K562 (cell line): ENCODE measurements at regions not wholly inside any gene's neighbourhood (a gene's known extent, or its start where the extent isn't known, plus 50 kb on each side); places are given as distances from the start of the nearest gene placed in this dataset.

Experiments
- ATAC-seq: fragments of 200-7000 bp; cut with Tn5 transposase; 3 replicates; pipeline ENCODE4 v1.9.1; 2020; ENCODE audit warnings: moderate library complexity
- BruUV-seq: library from RNA; stranded (reverse); fragments of 400-500 nt; replicated peaks from 2 replicates; lab custom pipeline; 2021; lab: Mats Ljungman, UMichigan
- CTCF ChIA-PET: fragments of 300-600 bp; formaldehyde crosslinking; extraction: SDS; loops from one replicate; lab custom pipeline; 2021; ENCODE audit warnings: low intra/inter-chr PET ratio; lab: Yijun Ruan, JAX
- POLR2A ChIA-PET: fragments of 300-600, 350-650 bp; sonication (Branson Sonifier 250); formaldehyde crosslinking; extraction: SDS; loops from one replicate; lab custom pipeline; 2021; ENCODE audit warnings: antibody characterized with exemption, inconsistent platforms; lab: Yijun Ruan, JAX
- DNase-seq, 4 experiments: peaks; one replicate each; pipeline versions ENCODE4 v3.0.0 to v3.0.0-alpha.2; 2011 to 2018; ENCODE audit warnings: low spot score in 3 of 4, mixed read lengths in 3 of 4; ENCODE audit errors: extremely low read depth in 1 of 4
- FAIRE-seq: peaks from 2 replicates; lab custom pipeline; 2011; peaks lifted over from hg19 to GRCh38; lab: Jason Lieb, UNC
- H2AFZ ChIP-seq: 2 replicates; pipeline ENCODE4 v1.6.0; 2011; ENCODE audit warnings: low read depth, low read length, control low read depth, inconsistent platforms
- H3K27ac ChIP-seq: fragments of 200-600 bp; 3 replicates; pipeline ENCODE4 v1.8.0; 2011; ENCODE audit warnings: low read depth, mild to moderate bottlenecking, control low read depth, inconsistent platforms, low read length, moderate library complexity, mixed read lengths; ENCODE audit errors: extremely low read depth
- H3K27me3 ChIP-seq, 2 experiments: fragments of 300-600 bp in 1 of 2; 2 replicates in 1 of 2; 3 replicates in 1 of 2; pipeline versions ENCODE4 v1.6.0 to v1.8.0; 2011; ENCODE audit warnings: inconsistent platforms in 2 of 2, low read length in 2 of 2, mild to moderate bottlenecking in 1 of 2, mixed read lengths in 1 of 2, moderate library complexity in 1 of 2; ENCODE audit not compliant: control insufficient read depth in 2 of 2, insufficient read depth in 2 of 2
- H3K36me3 ChIP-seq: fragments of 300-600 bp; 3 replicates; pipeline ENCODE4 v1.8.0; 2011; ENCODE audit warnings: mild to moderate bottlenecking, low read length, inconsistent platforms; ENCODE audit not compliant: control insufficient read depth, insufficient read depth
- H3K4me1 ChIP-seq, 2 experiments: fragments of 200-600 bp in 1 of 2; replicated peaks in 1 of 2; 2 replicates in 1 of 2; 3 replicates in 1 of 2; pipeline versions ENCODE4 v1.5.1 to v1.8.0; 2011; ENCODE audit warnings: inconsistent platforms in 2 of 2, low read length in 2 of 2, mild to moderate bottlenecking in 1 of 2, mixed read lengths in 1 of 2, moderate library complexity in 1 of 2; ENCODE audit not compliant: control insufficient read depth in 2 of 2, insufficient read depth in 2 of 2
- H3K4me2 ChIP-seq: 2 replicates; pipeline ENCODE4 v1.6.1; 2011; ENCODE audit warnings: low read length, control low read depth, inconsistent platforms, mixed read lengths; ENCODE audit not compliant: insufficient read depth
- H3K4me3 ChIP-seq: fragments of 200-600 bp; sonication (generic), shearing (Covaris generic); 2 replicates; pipeline ENCODE4 v1.5.1; 2016; ENCODE audit warnings: control low read depth, inconsistent platforms
- H3K79me2 ChIP-seq: fragments of 200-600 bp; 3 replicates; pipeline ENCODE4 v1.8.0; 2011; ENCODE audit warnings: low read length, inconsistent platforms; ENCODE audit not compliant: control insufficient read depth, insufficient read depth
- H3K9ac ChIP-seq, 2 experiments: 2 replicates each; pipeline versions ENCODE4 v1.6.0 to v1.6.1; 2011; ENCODE audit warnings: low read depth in 2 of 2, low read length in 2 of 2, control low read depth in 1 of 2, inconsistent platforms in 1 of 2, mild to moderate bottlenecking in 1 of 2, mixed read lengths in 1 of 2; ENCODE audit not compliant: insufficient read depth in 1 of 2
- H3K9me1 ChIP-seq: one replicate; pipeline ENCODE4 v1.6.0; 2011; ENCODE audit warnings: inconsistent platforms, mild to moderate bottlenecking, low read length, moderate library complexity; ENCODE audit not compliant: control insufficient read depth, insufficient read depth
- H3K9me3 ChIP-seq: replicated peaks from 2 replicates; pipeline ENCODE4 v1.5.1; 2011; ENCODE audit warnings: low read depth, low read length, inconsistent platforms; ENCODE audit not compliant: control insufficient read depth, insufficient read depth
- H4K20me1 ChIP-seq: replicated peaks from 2 replicates; pipeline ENCODE4 v1.6.1; 2011; ENCODE audit warnings: low read length, inconsistent platforms, mixed read lengths; ENCODE audit not compliant: control insufficient read depth, insufficient read depth
- BCOR ChIP-seq: fragments of 450-650 bp; IDR thresholded peaks from 2 replicates; pipeline ENCODE4 v1.6.1; 2016
- CXXC5 ChIP-seq: fragments of 250-450 bp; sonication (Bioruptor Pico); IDR thresholded peaks from 2 replicates; pipeline ENCODE4 v1.8.0; 2022; ENCODE audit warnings: inconsistent platforms, mild to moderate bottlenecking, moderate library complexity
- EHMT2 ChIP-seq: fragments of 450-650 bp; IDR thresholded peaks from 2 replicates; pipeline ENCODE4 v1.6.1; 2018; ENCODE audit warnings: antibody characterized with exemption
- KAT7 ChIP-seq: sonication (generic); formaldehyde crosslinking; IDR thresholded peaks from 2 replicates; pipeline ENCODE4 v1.8.0; 2022; ENCODE audit warnings: missing genetic modification reagents, mild to moderate bottlenecking, borderline replicate concordance
- MTA1 ChIP-seq: fragments of 450-650 bp; IDR thresholded peaks from 2 replicates; pipeline ENCODE4 v1.6.1; 2017; ENCODE audit warnings: borderline replicate concordance
- PTTG1 ChIP-seq: fragments of 450-650 bp; IDR thresholded peaks from 2 replicates; pipeline ENCODE4 v1.6.1; 2016; ENCODE audit warnings: low read depth, mild to moderate bottlenecking, missing genetic modification characterization, missing compliant biosample characterization
- SP1 ChIP-seq: sonication (generic); formaldehyde crosslinking; IDR thresholded peaks from 2 replicates; pipeline ENCODE4 v1.8.1; 2022; ENCODE audit warnings: mild to moderate bottlenecking, missing genetic modification reagents
- TEAD4 ChIP-seq, 2 experiments: sonication (generic) in 1 of 2; formaldehyde crosslinking in 1 of 2; IDR thresholded peaks; 2 replicates each; pipeline versions ENCODE4 v1.6.1 to v1.8.0; 2012 to 2022; ENCODE audit warnings: borderline replicate concordance in 1 of 2, inconsistent platforms in 1 of 2, low read length in 1 of 2, mild to moderate bottlenecking in 1 of 2, missing genetic modification reagents in 1 of 2
- ZBTB2 ChIP-seq: fragments of 450-650 bp; IDR thresholded peaks from 2 replicates; pipeline ENCODE4 v1.6.1; 2016; ENCODE audit warnings: antibody characterized with exemption
- ZC3H8 ChIP-seq: fragments of 450-650 bp; IDR thresholded peaks from 2 replicates; pipeline ENCODE4 v1.6.1; 2017
- ZHX1 ChIP-seq: fragments of 150-350 bp; conservative IDR thresholded peaks from 2 replicates; pipeline ENCODE4 v1.6.1; 2014; ENCODE audit warnings: low read length
- ZNF583 ChIP-seq: fragments of 250-450 bp; sonication (Bioruptor Pico); IDR thresholded peaks from 2 replicates; pipeline ENCODE4 v1.4.0; 2020
- ZNF639 ChIP-seq, 2 experiments: fragments of 200-800 bp in 1 of 2; sonication (Bioruptor generic) in 1 of 2; sonication (generic) in 1 of 2; formaldehyde crosslinking in 1 of 2; IDR thresholded peaks in 1 of 2; conservative IDR thresholded peaks in 1 of 2; 2 replicates each; pipeline versions ENCODE4 v1.5.0 to v1.6.1; 2016 to 2020; ENCODE audit warnings: missing compliant biosample characterization in 1 of 2, missing genetic modification characterization in 1 of 2, missing genetic modification reagents in 1 of 2
- WGBS: fragments of 100-300 bp; shearing (Covaris generic); methylation state at CpG from one replicate; pipeline ENCODE4 v1.1.6; 2016; ENCODE audit warnings: low coverage, mixed read lengths; ENCODE audit not compliant: insufficient coverage; ENCODE audit errors: missing lambda C conversion rate; 5-methylcytosine and 5-hydroxymethylcytosine counted together
- in situ Hi-C: fragments of 300-500 bp; cut with MboI; formaldehyde crosslinking; loops from 4 replicates; pipeline ENCODE4 v1.15.0; 2018; ENCODE audit warnings: inconsistent platforms, mixed read lengths
- intact Hi-C: fragments of 100-400 bp; cut with micrococcal nuclease; formaldehyde crosslinking; loops from 2 replicates; pipeline ENCODE4 v1.14.2; 2022
- TF ChIP-seq, protein P1 (sequence below), 2 experiments: fragments of 450-650 bp; IDR thresholded peaks; 2 replicates each; pipeline ENCODE4 v1.6.1; 2018; ENCODE audit warnings: mild to moderate bottlenecking in 2 of 2, low read depth in 1 of 2; ENCODE audit not compliant: partially characterized antibody in 2 of 2

GRCh38 chr15:75131269-75131643, 70.4 kb upstream of the C15orf39 start:
- H3K4me1 ChIP-seq = peaks cover 3 to 7% of the 10 kb centered on the region in 2 experiments; a peak in 2 of 5 replicates
- no peak overlapping the region for H3K4me2 ChIP-seq
- no peak for DNase-seq
- FAIRE-seq = no peak
- no peak overlapping the region for H3K9ac ChIP-seq
- intact Hi-C loops = no loop called here
- no peak overlapping the region for H3K4me3 ChIP-seq
- H3K9me1 ChIP-seq = no peaks in the 10 kb centered on the region
- H3K9me3 ChIP-seq = no peaks in the 10 kb centered on the region
- H4K20me1 ChIP-seq = no peaks in the 10 kb centered on the region
- CTCF ChIA-PET = no interaction called here
- POLR2A ChIA-PET = interaction anchor here (2.4 kb wide), 1 partner anchor 9 kb away, joined by 11 read pairs; no protein-coding TSS in a partner anchor
- 78% methylated on average over 1 of the region's 1 CpG for WGBS
- no peak for ATAC-seq
- no peaks in the 10 kb centered on the region for H3K27me3 ChIP-seq
- no peaks in the 10 kb centered on the region for H3K79me2 ChIP-seq
- no TSS peak for BruUV-seq
- 0 out of 2 replicates have a peak overlapping the region, but pooled peaks have one; percentile 25 for H2AFZ ChIP-seq
- in situ Hi-C loops = no loop called here
- no peak overlapping the region for H3K27ac ChIP-seq
- no peaks in the 10 kb centered on the region for H3K36me3 ChIP-seq
- TF ChIP-seq ZC3H8 (no peak), ZBTB2 (no peak), ZNF639 (CRISPR knock-in tag; conservative IDR thresholded peaks at IDR 0.05 in 1 of 2, IDR thresholded peaks at IDR 0.05 in 1 of 2) (no peak), EHMT2 (no peak), CXXC5 (no peak), PTTG1 (tag) (no peak), ZNF583 (CRISPR knock-in tag) (no peak), ZHX1 (no peak), MTA1 (no peak), TEAD4 (IDR thresholded peaks at IDR 0.05; ENCODE audit: low read length) (no peak), TEAD4 (CRISPR knock-in tag; IDR thresholded peaks at IDR 0.05; ENCODE audit: borderline replicate concordance) (no peak), KAT7 (CRISPR knock-in tag) (no peak), SP1 (CRISPR knock-in tag) (no peak), BCOR (no peak)
- TF ChIP-seq, protein P1, sequence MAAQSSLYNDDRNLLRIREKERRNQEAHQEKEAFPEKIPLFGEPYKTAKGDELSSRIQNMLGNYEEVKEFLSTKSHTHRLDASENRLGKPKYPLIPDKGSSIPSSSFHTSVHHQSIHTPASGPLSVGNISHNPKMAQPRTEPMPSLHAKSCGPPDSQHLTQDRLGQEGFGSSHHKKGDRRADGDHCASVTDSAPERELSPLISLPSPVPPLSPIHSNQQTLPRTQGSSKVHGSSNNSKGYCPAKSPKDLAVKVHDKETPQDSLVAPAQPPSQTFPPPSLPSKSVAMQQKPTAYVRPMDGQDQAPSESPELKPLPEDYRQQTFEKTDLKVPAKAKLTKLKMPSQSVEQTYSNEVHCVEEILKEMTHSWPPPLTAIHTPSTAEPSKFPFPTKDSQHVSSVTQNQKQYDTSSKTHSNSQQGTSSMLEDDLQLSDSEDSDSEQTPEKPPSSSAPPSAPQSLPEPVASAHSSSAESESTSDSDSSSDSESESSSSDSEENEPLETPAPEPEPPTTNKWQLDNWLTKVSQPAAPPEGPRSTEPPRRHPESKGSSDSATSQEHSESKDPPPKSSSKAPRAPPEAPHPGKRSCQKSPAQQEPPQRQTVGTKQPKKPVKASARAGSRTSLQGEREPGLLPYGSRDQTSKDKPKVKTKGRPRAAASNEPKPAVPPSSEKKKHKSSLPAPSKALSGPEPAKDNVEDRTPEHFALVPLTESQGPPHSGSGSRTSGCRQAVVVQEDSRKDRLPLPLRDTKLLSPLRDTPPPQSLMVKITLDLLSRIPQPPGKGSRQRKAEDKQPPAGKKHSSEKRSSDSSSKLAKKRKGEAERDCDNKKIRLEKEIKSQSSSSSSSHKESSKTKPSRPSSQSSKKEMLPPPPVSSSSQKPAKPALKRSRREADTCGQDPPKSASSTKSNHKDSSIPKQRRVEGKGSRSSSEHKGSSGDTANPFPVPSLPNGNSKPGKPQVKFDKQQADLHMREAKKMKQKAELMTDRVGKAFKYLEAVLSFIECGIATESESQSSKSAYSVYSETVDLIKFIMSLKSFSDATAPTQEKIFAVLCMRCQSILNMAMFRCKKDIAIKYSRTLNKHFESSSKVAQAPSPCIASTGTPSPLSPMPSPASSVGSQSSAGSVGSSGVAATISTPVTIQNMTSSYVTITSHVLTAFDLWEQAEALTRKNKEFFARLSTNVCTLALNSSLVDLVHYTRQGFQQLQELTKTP (IDR thresholded peaks at IDR 0.05; ENCODE audit: low read depth in 1 of 2, partially characterized antibody in 2 of 2) = no peak
